Neural progenitor cell (in vitro differentiated cells): ENCODE measurements at regions not wholly inside any gene's neighbourhood (a gene's known extent, or its start where the extent isn't known, plus 50 kb on each side); places are given as distances from the start of the nearest gene placed in this dataset.
A peak's percentile ranks its signal among the peaks of the same experiment; 100 is the strongest.

Experiments used
- DNase-seq: peaks from one replicate; pipeline ENCODE4 v3.0.0-alpha.2; 2016; ENCODE audit warnings: low spot score
- H2AFZ ChIP-seq: fragments of 200-600 bp; sonication (generic); replicated peaks from 2 replicates; pipeline ENCODE4 v1.6.1; 2016; ENCODE audit warnings: antibody characterized with exemption
- H3F3A ChIP-seq: fragments of 200-600 bp; sonication (generic); 2 replicates; pipeline ENCODE4 v1.6.1; 2016; ENCODE audit warnings: antibody characterized with exemption, low read depth
- H3K27ac ChIP-seq: fragments of 200-600 bp; sonication (generic); 2 replicates; pipeline ENCODE4 v1.5.1; 2016; ENCODE audit warnings: mild to moderate bottlenecking
- H3K27me3 ChIP-seq: fragments of 200-600 bp; sonication (generic); 2 replicates; pipeline ENCODE4 v1.6.1; 2016; ENCODE audit warnings: mild to moderate bottlenecking, moderate library complexity
- H3K36me3 ChIP-seq: fragments of 200-600 bp; sonication (generic); 2 replicates; pipeline ENCODE4 v1.5.1; 2016
- H3K4me1 ChIP-seq: fragments of 200-600 bp; sonication (generic); 2 replicates; pipeline ENCODE4 v1.6.1; 2016; ENCODE audit warnings: mixed run types
- H3K4me2 ChIP-seq: fragments of 200-600 bp; sonication (generic); 2 replicates; pipeline ENCODE4 v1.6.1; 2016
- H3K4me3 ChIP-seq: fragments of 200-600 bp; sonication (generic); 2 replicates; pipeline ENCODE4 v1.5.1; 2016
- H3K79me2 ChIP-seq: fragments of 200-600 bp; sonication (generic); 2 replicates; pipeline ENCODE4 v1.6.1; 2016; ENCODE audit warnings: low read depth
- H3K9ac ChIP-seq: fragments of 200-600 bp; sonication (generic); 2 replicates; pipeline ENCODE4 v1.6.1; 2016
- H3K9me3 ChIP-seq: fragments of 200-600 bp; sonication (generic); 2 replicates; pipeline ENCODE4 v1.5.1; 2016; ENCODE audit warnings: low read depth
- H4K20me1 ChIP-seq: fragments of 200-600 bp; sonication (generic); 2 replicates; pipeline ENCODE4 v1.6.1; 2016; ENCODE audit warnings: low read depth
- H3K27ac Mint-ChIP-seq: 3 replicates; pipeline ENCODE4 v1.8.0; 2021; ENCODE audit warnings: mixed read lengths
- H3K27me3 Mint-ChIP-seq: 2 replicates; pipeline ENCODE4 v1.8.0; 2022; ENCODE audit warnings: low read depth, mild to moderate bottlenecking, inconsistent platforms, moderate library complexity, mixed read lengths; ENCODE audit not compliant: insufficient read depth
- H3K36me3 Mint-ChIP-seq: 3 replicates; pipeline ENCODE4 v1.8.0; 2021; ENCODE audit warnings: mixed read lengths
- H3K4me1 Mint-ChIP-seq: 3 replicates; pipeline ENCODE4 v1.8.0; 2021; ENCODE audit warnings: mixed read lengths
- H3K4me3 Mint-ChIP-seq: 3 replicates; pipeline ENCODE4 v1.8.0; 2021; ENCODE audit warnings: mild to moderate bottlenecking, moderate library complexity, mixed read lengths
- H3K9me3 Mint-ChIP-seq: 3 replicates; pipeline ENCODE4 v1.8.0; 2020; ENCODE audit warnings: mixed read lengths
- EZH2 ChIP-seq: fragments of 200-600 bp; sonication (generic); IDR thresholded peaks from 2 replicates; pipeline ENCODE4 v1.6.1; 2017; ENCODE audit warnings: antibody characterized with exemption, mild to moderate bottlenecking, moderate library complexity
- EZH2phosphoT487 ChIP-seq: fragments of 200-600 bp; sonication (generic); IDR thresholded peaks from 2 replicates; pipeline ENCODE4 v1.6.1; 2017; ENCODE audit warnings: antibody characterized with exemption
- TF ChIP-seq, protein P1 (sequence below): fragments of 200-600 bp; sonication (generic); IDR thresholded peaks from 2 replicates; pipeline ENCODE4 v1.5.1; 2017; ENCODE audit warnings: antibody characterized with exemption, mild to moderate bottlenecking

DNA sequence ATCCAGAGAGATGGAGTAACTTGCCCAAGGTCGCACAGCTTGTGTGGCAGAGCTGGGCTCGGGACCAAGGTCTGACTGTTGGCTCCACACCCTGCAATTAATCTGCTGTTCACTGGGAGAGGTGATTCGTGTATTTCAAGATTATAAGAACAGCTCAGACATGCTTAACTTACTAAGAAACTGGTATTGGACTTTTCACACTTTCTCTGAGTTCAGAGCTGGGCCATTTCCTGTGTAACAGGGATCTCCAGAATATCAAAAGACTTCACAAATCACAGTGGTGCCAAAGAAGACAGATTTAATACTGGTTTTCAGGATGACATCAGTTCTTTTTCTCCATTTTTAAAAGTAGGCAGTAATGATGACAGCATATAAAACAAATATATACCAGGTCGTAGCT lies 156.8 kb upstream of the UBE2E1 start:
- H3K27me3 Mint-ChIP-seq: peaks cover 3% of the 10 kb centered on the region
- H3K36me3 ChIP-seq: no peaks in the 10 kb centered on the region
- H3K27me3 ChIP-seq: no peaks in the 10 kb centered on the region
- peaks cover 4% of the 10 kb centered on the region for H3K9me3 Mint-ChIP-seq
- no peak overlapping the region for H3K4me2 ChIP-seq
- H3K36me3 Mint-ChIP-seq: no peaks in the 10 kb centered on the region
- H3K4me3 Mint-ChIP-seq: no peak overlapping the region
- H3K4me1 ChIP-seq: peaks cover 33% of the 10 kb centered on the region
- H3K79me2 ChIP-seq: no peaks in the 10 kb centered on the region
- H2AFZ ChIP-seq: no peak overlapping the region
- H4K20me1 ChIP-seq: no peaks in the 10 kb centered on the region
- no peak for TF ChIP-seq EZH2phosphoT487
- no peak for TF ChIP-seq EZH2
- TF ChIP-seq, protein P1, sequence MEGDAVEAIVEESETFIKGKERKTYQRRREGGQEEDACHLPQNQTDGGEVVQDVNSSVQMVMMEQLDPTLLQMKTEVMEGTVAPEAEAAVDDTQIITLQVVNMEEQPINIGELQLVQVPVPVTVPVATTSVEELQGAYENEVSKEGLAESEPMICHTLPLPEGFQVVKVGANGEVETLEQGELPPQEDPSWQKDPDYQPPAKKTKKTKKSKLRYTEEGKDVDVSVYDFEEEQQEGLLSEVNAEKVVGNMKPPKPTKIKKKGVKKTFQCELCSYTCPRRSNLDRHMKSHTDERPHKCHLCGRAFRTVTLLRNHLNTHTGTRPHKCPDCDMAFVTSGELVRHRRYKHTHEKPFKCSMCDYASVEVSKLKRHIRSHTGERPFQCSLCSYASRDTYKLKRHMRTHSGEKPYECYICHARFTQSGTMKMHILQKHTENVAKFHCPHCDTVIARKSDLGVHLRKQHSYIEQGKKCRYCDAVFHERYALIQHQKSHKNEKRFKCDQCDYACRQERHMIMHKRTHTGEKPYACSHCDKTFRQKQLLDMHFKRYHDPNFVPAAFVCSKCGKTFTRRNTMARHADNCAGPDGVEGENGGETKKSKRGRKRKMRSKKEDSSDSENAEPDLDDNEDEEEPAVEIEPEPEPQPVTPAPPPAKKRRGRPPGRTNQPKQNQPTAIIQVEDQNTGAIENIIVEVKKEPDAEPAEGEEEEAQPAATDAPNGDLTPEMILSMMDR: no peak
- no peak overlapping the region for H3K27ac ChIP-seq
- no peak overlapping the region for H3K27ac Mint-ChIP-seq
- no peak for DNase-seq
- peaks cover 21% of the 10 kb centered on the region for H3F3A ChIP-seq
- H3K4me1 Mint-ChIP-seq: peaks cover 36% of the 10 kb centered on the region
- H3K9ac ChIP-seq: no peak overlapping the region
- H3K9me3 ChIP-seq: no peaks in the 10 kb centered on the region
- no peak overlapping the region for H3K4me3 ChIP-seq

DNA sequence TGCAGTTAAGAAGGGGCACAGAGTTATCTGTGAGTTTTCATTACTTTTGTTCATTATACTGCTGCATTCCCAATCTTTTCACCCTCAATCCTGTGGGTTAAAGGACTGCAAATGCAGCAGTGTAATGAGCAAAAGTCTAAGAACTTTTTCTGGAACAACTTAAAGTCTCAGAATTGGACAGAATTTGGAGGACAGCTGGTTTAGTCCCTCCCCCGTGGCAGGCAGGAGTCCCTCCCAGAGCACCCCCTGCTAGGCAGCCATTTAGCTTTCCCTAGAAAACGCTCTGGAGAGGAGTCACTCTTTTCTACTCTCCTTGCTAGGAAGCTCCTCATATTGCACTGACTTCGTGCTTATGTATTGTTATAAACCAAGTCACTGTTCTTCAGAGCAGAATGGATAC lies 156.3 kb upstream of the UBE2E1 start:
- peaks cover 36% of the 10 kb centered on the region for H3K4me1 Mint-ChIP-seq
- no peaks in the 10 kb centered on the region for H3K79me2 ChIP-seq
- H3K4me1 ChIP-seq: peaks cover 33% of the 10 kb centered on the region
- H3K27ac ChIP-seq: no peak overlapping the region
- H3K36me3 ChIP-seq: no peaks in the 10 kb centered on the region
- no peak overlapping the region for H3K27ac Mint-ChIP-seq
- H3K27me3 Mint-ChIP-seq: peaks cover 3% of the 10 kb centered on the region
- DNase-seq: peak; percentile 12
- no peak overlapping the region for H3K4me2 ChIP-seq
- H3K36me3 Mint-ChIP-seq: no peaks in the 10 kb centered on the region
- H3K4me3 Mint-ChIP-seq: no peak overlapping the region
- H3K4me3 ChIP-seq: no peak overlapping the region
- H3F3A ChIP-seq: peaks cover 23% of the 10 kb centered on the region
- no peaks in the 10 kb centered on the region for H4K20me1 ChIP-seq
- no peak overlapping the region for H2AFZ ChIP-seq
- H3K9me3 ChIP-seq: no peaks in the 10 kb centered on the region
- H3K9me3 Mint-ChIP-seq: peaks cover 8% of the 10 kb centered on the region
- no peak overlapping the region for H3K9ac ChIP-seq
- no peaks in the 10 kb centered on the region for H3K27me3 ChIP-seq
- TF ChIP-seq EZH2phosphoT487 (no peak), EZH2 (no peak)
- TF ChIP-seq, protein P1: no peak

DNA sequence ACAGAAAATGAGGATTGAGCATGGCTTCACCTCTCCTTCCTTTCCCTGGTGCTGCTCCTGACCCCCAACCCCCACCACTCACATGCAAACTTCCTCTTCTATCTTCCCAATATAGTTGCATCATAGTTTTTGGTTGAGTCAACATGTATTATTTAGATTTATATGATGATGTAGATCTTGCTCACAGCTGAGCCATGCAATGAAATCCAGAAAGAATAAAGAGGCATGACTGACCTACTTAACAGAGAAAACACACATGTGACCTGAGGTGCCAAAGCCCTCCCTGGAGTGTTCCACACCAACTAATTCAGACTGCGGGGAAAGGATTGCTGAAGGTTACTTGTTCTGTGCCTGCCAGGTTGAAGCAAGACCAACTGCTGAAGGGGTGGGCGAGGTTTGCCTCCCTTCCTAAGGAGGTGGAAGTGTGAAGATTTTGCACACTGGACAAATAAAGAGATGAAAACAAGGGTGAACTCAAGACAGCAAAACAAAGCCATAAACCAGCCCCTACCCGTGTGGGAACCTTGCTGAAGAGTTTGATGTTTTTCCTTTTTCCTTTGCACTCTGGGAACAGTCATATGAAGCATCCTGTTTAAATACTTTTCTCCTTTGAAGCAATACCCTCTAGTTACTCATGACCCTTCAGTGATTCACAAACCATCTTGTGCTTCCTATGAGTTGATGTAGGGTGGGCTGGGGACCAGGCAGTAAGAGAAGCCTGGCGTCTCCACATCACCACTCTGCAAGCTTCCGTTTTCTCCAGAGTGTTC lies 155.2 kb upstream of the UBE2E1 start:
- no peak overlapping the region for H2AFZ ChIP-seq
- Mint-ChIP-seq H3K9me3 (peaks cover 11% of the 10 kb centered on the region), H3K4me3 (peak overlapping the region; percentile 48), H3K27ac (no peak overlapping the region), H3K36me3 (peaks cover under 1% of the 10 kb centered on the region), H3K27me3 (peaks cover 3% of the 10 kb centered on the region), H3K4me1 (peaks cover 36% of the 10 kb centered on the region)
- H3K4me3 ChIP-seq: no peak overlapping the region
- H3K9me3 ChIP-seq: no peaks in the 10 kb centered on the region
- no peaks in the 10 kb centered on the region for H3K27me3 ChIP-seq
- no peaks in the 10 kb centered on the region for H3K36me3 ChIP-seq
- H3F3A ChIP-seq: peaks cover 23% of the 10 kb centered on the region
- H3K27ac ChIP-seq: no peak overlapping the region
- H3K4me2 ChIP-seq: no peak overlapping the region
- no peaks in the 10 kb centered on the region for H4K20me1 ChIP-seq
- TF ChIP-seq, protein P1: no peak
- TF ChIP-seq EZH2 (no peak), EZH2phosphoT487 (no peak)
- no peak for DNase-seq
- peaks cover 33% of the 10 kb centered on the region for H3K4me1 ChIP-seq
- no peak overlapping the region for H3K9ac ChIP-seq
- no peaks in the 10 kb centered on the region for H3K79me2 ChIP-seq
